ENCODE measurements at regions not wholly inside any gene's neighbourhood (a gene's known extent, or its start where the extent isn't known, plus 50 kb on each side); places are given as distances from the start of the nearest gene placed in this dataset.

- TF ChIP-seq EZH2 (IDR thresholded peaks at IDR 0.05): no peak
- TF ChIP-seq CTCF (IDR thresholded peaks at IDR 0.05 in 2 of 3, conservative IDR thresholded peaks at IDR 0.05 in 1 of 3; ENCODE audit: borderline replicate concordance in 1 of 3, insufficient read depth in 1 of 3, low read depth in 2 of 3, low read length in 2 of 3): no peak
- TF ChIP-seq POLR2A (IDR thresholded peaks at IDR 0.05; ENCODE audit: borderline replicate concordance, extremely low read depth, insufficient read depth, insufficient read length): no peak
- no peak for TF ChIP-seq EGR1 (IDR thresholded peaks at IDR 0.05; ENCODE audit: low read depth)
These were observed 134.6 kb upstream of the MYO10 start for GRCh38 chr5:17070647-17071046.
